ENCODE measurements at regions not wholly inside any gene's neighbourhood (a gene's known extent, or its start where the extent isn't known, plus 50 kb on each side); places are given as distances from the start of the nearest gene placed in this dataset.

DNA sequence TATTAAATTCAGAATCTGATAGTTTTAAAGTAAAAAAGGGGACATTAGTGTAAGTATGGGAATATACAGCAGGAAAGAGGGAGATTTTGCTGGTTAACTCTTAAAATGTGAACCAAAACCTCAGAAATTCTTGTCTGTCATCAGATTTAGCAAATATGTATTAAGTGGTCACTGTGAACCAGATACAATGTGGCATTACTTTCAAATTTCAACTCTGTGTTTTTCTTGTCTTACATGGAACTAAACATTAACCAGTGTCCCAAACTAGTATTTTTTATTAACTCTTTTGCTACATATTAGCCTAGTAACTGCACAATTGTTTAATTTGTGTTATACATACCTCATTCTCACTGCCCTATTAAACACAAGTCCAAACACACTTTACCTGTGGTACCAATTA is 259.9 kb upstream of the RASA1 start:
- TF ChIP-seq, protein P1, sequence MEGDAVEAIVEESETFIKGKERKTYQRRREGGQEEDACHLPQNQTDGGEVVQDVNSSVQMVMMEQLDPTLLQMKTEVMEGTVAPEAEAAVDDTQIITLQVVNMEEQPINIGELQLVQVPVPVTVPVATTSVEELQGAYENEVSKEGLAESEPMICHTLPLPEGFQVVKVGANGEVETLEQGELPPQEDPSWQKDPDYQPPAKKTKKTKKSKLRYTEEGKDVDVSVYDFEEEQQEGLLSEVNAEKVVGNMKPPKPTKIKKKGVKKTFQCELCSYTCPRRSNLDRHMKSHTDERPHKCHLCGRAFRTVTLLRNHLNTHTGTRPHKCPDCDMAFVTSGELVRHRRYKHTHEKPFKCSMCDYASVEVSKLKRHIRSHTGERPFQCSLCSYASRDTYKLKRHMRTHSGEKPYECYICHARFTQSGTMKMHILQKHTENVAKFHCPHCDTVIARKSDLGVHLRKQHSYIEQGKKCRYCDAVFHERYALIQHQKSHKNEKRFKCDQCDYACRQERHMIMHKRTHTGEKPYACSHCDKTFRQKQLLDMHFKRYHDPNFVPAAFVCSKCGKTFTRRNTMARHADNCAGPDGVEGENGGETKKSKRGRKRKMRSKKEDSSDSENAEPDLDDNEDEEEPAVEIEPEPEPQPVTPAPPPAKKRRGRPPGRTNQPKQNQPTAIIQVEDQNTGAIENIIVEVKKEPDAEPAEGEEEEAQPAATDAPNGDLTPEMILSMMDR (IDR thresholded peaks at IDR 0.05) = no peak
- H3K27ac Mint-ChIP-seq (ENCODE audit: unreplicated experiment) = no peak overlapping the region
- no peak overlapping the region for H3K4me3 Mint-ChIP-seq (ENCODE audit: unreplicated experiment)
- peaks cover 8% of the 10 kb centered on the region for H3K4me1 Mint-ChIP-seq (ENCODE audit: low read depth)
- H3K9me3 Mint-ChIP-seq (ENCODE audit: low read depth) = no peaks in the 10 kb centered on the region
- H3K36me3 Mint-ChIP-seq (ENCODE audit: low read depth) = no peaks in the 10 kb centered on the region
- peaks cover 10% of the 10 kb centered on the region for H3K27me3 Mint-ChIP-seq (ENCODE audit: low read depth)
- DNase-seq (ENCODE audit: low spot score) = no peak

DNA sequence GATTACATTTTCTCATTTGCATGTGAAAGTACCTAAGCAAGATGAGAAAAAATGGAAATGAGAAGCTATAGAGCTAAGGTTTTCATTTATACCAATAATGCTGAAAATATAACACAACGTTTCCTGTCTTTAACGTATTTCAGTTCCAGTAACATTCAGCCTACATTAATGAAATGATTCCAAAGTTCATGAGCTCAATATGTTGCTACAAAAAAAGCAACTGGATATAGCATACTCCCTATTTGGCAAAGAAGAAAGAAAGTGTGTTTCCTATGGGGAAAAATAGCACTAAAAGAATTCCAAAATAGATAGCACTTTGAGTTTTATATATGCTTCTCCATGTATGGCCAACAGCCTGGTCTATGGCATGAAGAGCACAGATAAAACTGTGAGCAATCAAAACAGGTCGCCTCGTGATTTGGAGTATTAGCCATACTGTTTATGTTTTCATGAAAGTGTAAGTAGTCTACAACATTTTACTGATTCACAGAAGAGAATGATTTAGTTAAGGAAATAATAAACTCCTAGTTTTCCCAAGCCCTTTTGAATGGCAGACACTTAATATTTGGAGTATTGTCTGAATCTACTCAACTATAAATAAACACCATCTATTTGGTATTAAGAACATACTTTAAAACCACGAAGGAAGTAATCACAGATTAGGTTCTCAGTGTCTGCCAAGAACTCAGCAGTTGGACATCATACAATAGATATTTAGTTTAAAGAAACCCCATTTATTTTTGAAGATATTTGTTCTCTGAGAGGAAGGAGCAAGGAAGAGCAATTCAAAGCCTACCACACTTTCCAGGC is 258.7 kb upstream of the RASA1 start:
- no peak for DNase-seq (ENCODE audit: low spot score)
- H3K4me3 Mint-ChIP-seq (ENCODE audit: unreplicated experiment) = no peak overlapping the region
- no peaks in the 10 kb centered on the region for H3K9me3 Mint-ChIP-seq (ENCODE audit: low read depth)
- TF ChIP-seq, protein P1 (IDR thresholded peaks at IDR 0.05) = no peak
- H3K36me3 Mint-ChIP-seq (ENCODE audit: low read depth) = no peaks in the 10 kb centered on the region
- no peak overlapping the region for H3K27ac Mint-ChIP-seq (ENCODE audit: unreplicated experiment)
- peaks cover 8% of the 10 kb centered on the region for H3K4me1 Mint-ChIP-seq (ENCODE audit: low read depth)
- peaks cover 9% of the 10 kb centered on the region for H3K27me3 Mint-ChIP-seq (ENCODE audit: low read depth)

DNA sequence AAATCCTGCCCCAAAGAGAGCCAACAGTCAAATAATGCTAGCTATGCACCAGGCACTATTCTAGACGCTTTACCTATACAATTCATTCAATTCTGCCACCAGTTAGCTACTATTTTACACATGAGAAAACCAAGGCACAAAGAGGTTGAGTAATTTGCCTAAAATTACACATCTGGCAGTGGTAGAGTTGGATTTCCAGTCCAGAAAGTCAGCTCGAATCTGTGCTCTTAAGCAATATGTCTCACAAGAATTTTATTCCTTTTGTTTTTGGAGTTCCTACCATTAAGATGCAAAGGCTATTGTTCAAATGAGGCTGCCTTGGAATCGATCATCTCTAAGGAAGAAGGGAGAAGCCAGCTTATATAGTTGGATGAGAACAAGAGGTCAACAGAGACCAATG is 256.9 kb upstream of the RASA1 start:
- peaks cover 10% of the 10 kb centered on the region for H3K27me3 Mint-ChIP-seq (ENCODE audit: low read depth)
- H3K36me3 Mint-ChIP-seq (ENCODE audit: low read depth) = no peaks in the 10 kb centered on the region
- H3K27ac Mint-ChIP-seq (ENCODE audit: unreplicated experiment) = no peak overlapping the region
- H3K4me3 Mint-ChIP-seq (ENCODE audit: unreplicated experiment) = no peak overlapping the region
- no peak for DNase-seq (ENCODE audit: low spot score)
- TF ChIP-seq, protein P1 (IDR thresholded peaks at IDR 0.05) = no peak
- H3K9me3 Mint-ChIP-seq (ENCODE audit: low read depth) = no peaks in the 10 kb centered on the region
- H3K4me1 Mint-ChIP-seq (ENCODE audit: low read depth) = peaks cover 8% of the 10 kb centered on the region

DNA sequence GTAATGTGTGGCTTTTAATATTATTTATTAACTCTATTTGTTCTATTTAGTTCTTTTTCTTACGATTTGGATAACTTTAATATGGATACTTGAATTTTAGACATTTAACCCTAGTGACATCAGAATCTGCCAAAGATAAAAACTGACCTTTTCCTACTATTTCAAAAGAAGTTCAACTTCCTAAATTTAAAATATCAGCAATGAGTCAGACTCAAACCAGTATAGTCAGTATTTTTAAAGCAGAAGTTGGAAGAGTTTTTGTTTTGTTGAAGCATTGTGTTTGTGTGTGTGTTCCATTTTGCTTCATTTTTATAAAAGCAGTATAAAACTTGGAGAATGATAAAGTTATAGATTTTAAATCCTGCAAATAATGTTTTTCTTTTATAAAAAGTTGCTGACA is 251.8 kb upstream of the RASA1 start:
- Mint-ChIP-seq H3K36me3 (ENCODE audit: low read depth) (no peaks in the 10 kb centered on the region), H3K27me3 (ENCODE audit: low read depth) (peaks cover 16% of the 10 kb centered on the region), H3K9me3 (ENCODE audit: low read depth) (no peaks in the 10 kb centered on the region), H3K4me1 (ENCODE audit: low read depth) (peaks cover 5% of the 10 kb centered on the region), H3K4me3 (ENCODE audit: unreplicated experiment) (no peak overlapping the region), H3K27ac (ENCODE audit: unreplicated experiment) (no peak overlapping the region)
- TF ChIP-seq, protein P1 (IDR thresholded peaks at IDR 0.05) = no peak
- no peak for DNase-seq (ENCODE audit: low spot score)

DNA sequence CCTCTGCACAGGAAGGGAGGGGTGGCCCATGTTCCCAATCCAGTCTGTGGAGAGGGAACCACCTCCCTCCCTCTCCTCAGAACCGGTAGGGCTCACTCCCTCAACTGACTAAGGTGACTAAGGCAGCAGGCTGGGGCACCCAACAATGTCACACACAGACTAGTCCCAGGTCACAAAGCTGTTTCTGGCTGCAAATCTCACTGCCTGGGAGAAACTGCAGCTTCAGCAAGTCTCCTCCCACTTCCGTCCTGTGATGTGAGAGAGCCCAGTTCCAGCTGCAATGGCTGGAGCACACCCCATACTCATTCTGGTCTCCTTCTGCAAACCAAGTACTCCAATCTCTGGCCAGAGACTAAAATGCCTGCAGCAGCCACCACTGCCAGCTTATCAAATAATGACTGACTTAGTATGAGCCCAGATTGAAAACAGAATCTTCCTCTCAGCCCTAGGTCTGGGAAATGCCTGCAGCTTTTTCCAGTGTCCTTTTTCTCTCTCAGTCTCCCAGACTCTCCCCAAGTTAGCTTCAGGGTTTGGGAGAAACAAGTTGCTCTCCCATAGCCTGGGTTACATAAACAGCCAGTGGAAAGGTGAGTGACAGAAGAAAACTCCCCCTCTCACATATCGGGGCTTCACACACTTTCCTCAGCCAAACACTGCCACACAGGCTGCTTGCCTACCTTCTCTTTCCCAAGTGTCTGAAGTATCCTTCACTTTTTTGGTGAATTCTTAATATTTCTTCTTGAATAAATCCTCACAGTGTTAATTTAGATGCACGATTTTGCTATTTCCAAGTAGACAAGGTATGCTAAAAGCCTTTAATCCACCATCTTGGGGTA is 247.4 kb upstream of the RASA1 start:
- H3K4me1 Mint-ChIP-seq (ENCODE audit: low read depth) = peaks cover 5% of the 10 kb centered on the region
- no peak overlapping the region for H3K4me3 Mint-ChIP-seq (ENCODE audit: unreplicated experiment)
- H3K9me3 Mint-ChIP-seq (ENCODE audit: low read depth) = peaks cover 11% of the 10 kb centered on the region
- H3K27ac Mint-ChIP-seq (ENCODE audit: unreplicated experiment) = no peak overlapping the region
- TF ChIP-seq, protein P1 (IDR thresholded peaks at IDR 0.05) = no peak
- peaks cover 12% of the 10 kb centered on the region for H3K27me3 Mint-ChIP-seq (ENCODE audit: low read depth)
- no peak for DNase-seq (ENCODE audit: low spot score)
- peaks cover 2% of the 10 kb centered on the region for H3K36me3 Mint-ChIP-seq (ENCODE audit: low read depth)

Data from chondrocyte (in vitro differentiated cells).